Thoracic aorta (tissue), 2 donors: ENCODE measurements at regions not wholly inside any gene's neighbourhood (a gene's known extent, or its start where the extent isn't known, plus 50 kb on each side); places are given as distances from the start of the nearest gene placed in this dataset.

Source experiments
- ATAC-seq: fragments of 150-250 bp; one replicate; pipeline ENCODE4 v1.8.0; 2017; ENCODE audit warnings: low read depth; ENCODE audit not compliant: insufficient number of reproducible peaks, low FRiP score
- DNase-seq: peaks from one replicate; pipeline ENCODE4 v3.0.0-alpha.2; 2020; ENCODE audit warnings: low spot score
- H3K27ac ChIP-seq, 2 donors: fragments of 200-600 bp; sonication (generic); 1 replicate in 1 of 2; 2 replicates in 1 of 2; pipeline ENCODE4 v1.5.1; 2016; ENCODE audit warnings: mild to moderate bottlenecking in 2 of 2, moderate library complexity in 2 of 2
- H3K27me3 ChIP-seq: fragments of 200-600 bp; sonication (generic); replicated peaks from 2 replicates; pipeline ENCODE4 v1.6.0; 2016; ENCODE audit warnings: mild to moderate bottlenecking; ENCODE audit not compliant: insufficient read depth
- H3K36me3 ChIP-seq: fragments of 200-600 bp; sonication (generic); one replicate; pipeline ENCODE4 v1.5.1; 2016
- H3K4me1 ChIP-seq, 2 donors: fragments of 200-600 bp; sonication (generic); 1 replicate in 1 of 2; 2 replicates in 1 of 2; pipeline versions ENCODE4 v1.5.1 to v1.6.0; 2016; ENCODE audit warnings: low read depth in 2 of 2, mild to moderate bottlenecking in 1 of 2; ENCODE audit not compliant: control insufficient read depth in 1 of 2
- H3K4me3 ChIP-seq: fragments of 200-600 bp; sonication (generic); 2 replicates; pipeline ENCODE4 v1.5.1; 2016; ENCODE audit warnings: mild to moderate bottlenecking
- H3K9me3 ChIP-seq: fragments of 200-600 bp; sonication (generic); 2 replicates; pipeline ENCODE4 v1.5.1; 2016
- CTCF ChIP-seq: fragments of 200-600 bp; sonication (generic); IDR thresholded peaks from one replicate; pipeline ENCODE4 v1.5.1; 2019; ENCODE audit warnings: antibody characterized with exemption

- H3K4me3 ChIP-seq = no peak overlapping the region
- H3K27me3 ChIP-seq = no peaks in the 10 kb centered on the region
- ATAC-seq (no peak), DNase-seq (no peak)
- no peak for TF ChIP-seq CTCF
- no peaks in the 10 kb centered on the region for H3K9me3 ChIP-seq
- no peaks in the 10 kb centered on the region for H3K36me3 ChIP-seq
- H3K4me1 ChIP-seq = no peaks in the 10 kb centered on the region
- H3K27ac ChIP-seq = no peak overlapping the region
These were observed 909.4 kb upstream of the GYPC start for GRCh38 chr2:125746321-125747164.

GRCh38 chr2:125747165-125747425 is 908.9 kb upstream of the GYPC start:
- DNase-seq (no peak), ATAC-seq (no peak)
- H3K27me3 ChIP-seq = no peaks in the 10 kb centered on the region
- no peaks in the 10 kb centered on the region for H3K36me3 ChIP-seq
- no peak overlapping the region for H3K27ac ChIP-seq
- no peak overlapping the region for H3K4me3 ChIP-seq
- TF ChIP-seq CTCF = no peak
- H3K9me3 ChIP-seq = no peaks in the 10 kb centered on the region
- no peaks in the 10 kb centered on the region for H3K4me1 ChIP-seq

GRCh38 chr2:125756431-125756830 is 899.5 kb upstream of the GYPC start:
- no peaks in the 10 kb centered on the region for H3K36me3 ChIP-seq
- no peak overlapping the region for H3K27ac ChIP-seq
- no peak overlapping the region for H3K4me3 ChIP-seq
- TF ChIP-seq CTCF = no peak
- no peaks in the 10 kb centered on the region for H3K9me3 ChIP-seq
- H3K4me1 ChIP-seq = no peaks in the 10 kb centered on the region
- no peaks in the 10 kb centered on the region for H3K27me3 ChIP-seq
- DNase-seq = no peak
- no peak for ATAC-seq

GRCh38 chr2:125796784-125797183 is 859.2 kb upstream of the GYPC start:
- H3K27me3 ChIP-seq = no peaks in the 10 kb centered on the region
- no peak for ATAC-seq

GRCh38 chr2:125797192-125797591 is 858.8 kb upstream of the GYPC start:
- ATAC-seq = no peak
- H3K36me3 ChIP-seq = no peaks in the 10 kb centered on the region
- no peaks in the 10 kb centered on the region for H3K9me3 ChIP-seq
- TF ChIP-seq CTCF = no peak
- no peak overlapping the region for H3K27ac ChIP-seq
- H3K27me3 ChIP-seq = no peaks in the 10 kb centered on the region
- no peak for DNase-seq
- H3K4me3 ChIP-seq = no peak overlapping the region
- H3K4me1 ChIP-seq = no peaks in the 10 kb centered on the region

More at GRCh38 chr2:125796784-125797183, 859.2 kb upstream of the GYPC start:
- no peak overlapping the region for H3K27ac ChIP-seq
- no peaks in the 10 kb centered on the region for H3K9me3 ChIP-seq
- no peak for DNase-seq
- no peak for TF ChIP-seq CTCF
- no peak overlapping the region for H3K4me3 ChIP-seq
- H3K4me1 ChIP-seq = no peaks in the 10 kb centered on the region
- no peaks in the 10 kb centered on the region for H3K36me3 ChIP-seq
